ENCODE measurements at regions not wholly inside any gene's neighbourhood (a gene's known extent, or its start where the extent isn't known, plus 50 kb on each side); places are given as distances from the start of the nearest gene placed in this dataset.

- TF ChIP-seq HMGXB4 (CRISPR knock-in tag; IDR thresholded peaks at IDR 0.05; ENCODE audit: borderline replicate concordance) = no peak
- no peak for TF ChIP-seq MAZ (IDR thresholded peaks at IDR 0.05; ENCODE audit: borderline replicate concordance, low read depth, low read length)
- TF ChIP-seq NFE2L2 (conservative IDR thresholded peaks at IDR 0.05; ENCODE audit: low read length) = no peak
Measured at GRCh38 chr17:22278302-22279275, 586.3 kb downstream of the KCNJ18 start.
